ENCODE measurements at regions not wholly inside any gene's neighbourhood (a gene's known extent, or its start where the extent isn't known, plus 50 kb on each side); places are given as distances from the start of the nearest gene placed in this dataset.

GRCh38 chr2:226121046-226121738 is 678.4 kb downstream of the IRS1 start:
- TF ChIP-seq POLR2A (IDR thresholded peaks at IDR 0.05), result no peak
- TF ChIP-seq CTCF (IDR thresholded peaks at IDR 0.05), result no peak

Measured in testis (tissue), 2 donors.